Neural progenitor cell (in vitro differentiated cells): ENCODE measurements at regions not wholly inside any gene's neighbourhood (a gene's known extent, or its start where the extent isn't known, plus 50 kb on each side); places are given as distances from the start of the nearest gene placed in this dataset.

Experiments
- CTCF ChIP-seq: fragments of 200-600 bp; sonication (generic); IDR thresholded peaks from 2 replicates; pipeline ENCODE4 v1.5.1; 2017; ENCODE audit warnings: antibody characterized with exemption, mild to moderate bottlenecking
- EZH2 ChIP-seq: fragments of 200-600 bp; sonication (generic); IDR thresholded peaks from 2 replicates; pipeline ENCODE4 v1.6.1; 2017; ENCODE audit warnings: antibody characterized with exemption, mild to moderate bottlenecking, moderate library complexity

GRCh38 chr15:47505712-47506328, 211.5 kb upstream of the SEMA6D start:
- TF ChIP-seq CTCF, result no peak
- no peak for TF ChIP-seq EZH2
